Calu3 (cell line): ENCODE measurements at regions not wholly inside any gene's neighbourhood (a gene's known extent, or its start where the extent isn't known, plus 50 kb on each side); places are given as distances from the start of the nearest gene placed in this dataset.

Experiments used
- BruUV-seq: library from RNA; stranded (reverse); fragments of 400-500 nt; replicated peaks from 2 replicates; lab custom pipeline; 2021; lab: Mats Ljungman, UMichigan
- CTCF ChIA-PET: fragments of 300-600 bp; sonication (Branson Sonifier 250); formaldehyde crosslinking; loops from one replicate; lab custom pipeline; 2022; ENCODE audit warnings: antibody characterized with exemption; lab: Charles Lee
- DNase-seq: peaks from one replicate; pipeline ENCODE4 v3.0.0; 2022
- H3K27ac Mint-ChIP-seq: one replicate; pipeline ENCODE4 v1.8.0; 2022; ENCODE audit warnings: mixed read lengths; ENCODE audit not compliant: unreplicated experiment
- H3K27me3 Mint-ChIP-seq: one replicate; pipeline ENCODE4 v1.8.0; 2022; ENCODE audit warnings: mixed read lengths; ENCODE audit not compliant: unreplicated experiment
- H3K36me3 Mint-ChIP-seq: one replicate; pipeline ENCODE4 v1.8.0; 2022; ENCODE audit warnings: mild to moderate bottlenecking, moderate library complexity, mixed read lengths; ENCODE audit not compliant: insufficient read depth, unreplicated experiment
- H3K4me1 Mint-ChIP-seq: one replicate; pipeline ENCODE4 v1.8.0; 2022; ENCODE audit warnings: mild to moderate bottlenecking, low read depth, mixed read lengths; ENCODE audit not compliant: unreplicated experiment
- H3K4me3 Mint-ChIP-seq: one replicate; pipeline ENCODE4 v1.8.0; 2022; ENCODE audit warnings: mild to moderate bottlenecking, low read depth, moderate library complexity, mixed read lengths; ENCODE audit not compliant: unreplicated experiment
- H3K9me3 Mint-ChIP-seq: one replicate; pipeline ENCODE4 v1.8.0; 2022; ENCODE audit warnings: low read depth, mixed read lengths; ENCODE audit not compliant: unreplicated experiment
- CTCF ChIP-seq: fragments of 200-600 bp; IDR thresholded peaks from one replicate; pipeline ENCODE4 v1.8.0; 2022; ENCODE audit warnings: antibody characterized with exemption; ENCODE audit not compliant: unreplicated experiment
- intact Hi-C: fragments of 100-400 bp; cut with micrococcal nuclease; formaldehyde crosslinking; loops from one replicate; pipeline ENCODE4 v1.10.0; 2022; ENCODE audit not compliant: unreplicated experiment

- Mint-ChIP-seq H3K4me1 (no peaks in the 10 kb centered on the region), H3K36me3 (no peaks in the 10 kb centered on the region), H3K27me3 (no peaks in the 10 kb centered on the region), H3K4me3 (no peak overlapping the region), H3K27ac (no peak overlapping the region), H3K9me3 (peaks cover 3% of the 10 kb centered on the region)
- intact Hi-C loops, result no loop called here
- no TSS peak for BruUV-seq
- no peak for DNase-seq
- TF ChIP-seq CTCF, result no peak
- CTCF ChIA-PET, result no interaction called here
Measured at GRCh38 chr4:165634766-165635165, 238.3 kb upstream of the TLL1 start.

- Mint-ChIP-seq H3K4me1 (no peaks in the 10 kb centered on the region), H3K27me3 (no peaks in the 10 kb centered on the region), H3K27ac (no peak overlapping the region), H3K36me3 (no peaks in the 10 kb centered on the region), H3K9me3 (peaks cover 3% of the 10 kb centered on the region), H3K4me3 (no peak overlapping the region)
- TF ChIP-seq CTCF, result no peak
- CTCF ChIA-PET, result no interaction called here
- intact Hi-C loops, result no loop called here
- no peak for DNase-seq
- no TSS peak for BruUV-seq
Measured at GRCh38 chr4:165635381-165635780, 237.7 kb upstream of the TLL1 start.

- no peak overlapping the region for H3K4me3 Mint-ChIP-seq
- H3K4me1 Mint-ChIP-seq, result no peaks in the 10 kb centered on the region
- DNase-seq, result no peak
- no peak for TF ChIP-seq CTCF
- peaks cover 3% of the 10 kb centered on the region for H3K9me3 Mint-ChIP-seq
- intact Hi-C loops, result no loop called here
- no peak overlapping the region for H3K27ac Mint-ChIP-seq
- no peaks in the 10 kb centered on the region for H3K27me3 Mint-ChIP-seq
- CTCF ChIA-PET, result no interaction called here
- BruUV-seq, result no TSS peak
- no peaks in the 10 kb centered on the region for H3K36me3 Mint-ChIP-seq
Measured at GRCh38 chr4:165635951-165636350, 237.1 kb upstream of the TLL1 start.

DNA sequence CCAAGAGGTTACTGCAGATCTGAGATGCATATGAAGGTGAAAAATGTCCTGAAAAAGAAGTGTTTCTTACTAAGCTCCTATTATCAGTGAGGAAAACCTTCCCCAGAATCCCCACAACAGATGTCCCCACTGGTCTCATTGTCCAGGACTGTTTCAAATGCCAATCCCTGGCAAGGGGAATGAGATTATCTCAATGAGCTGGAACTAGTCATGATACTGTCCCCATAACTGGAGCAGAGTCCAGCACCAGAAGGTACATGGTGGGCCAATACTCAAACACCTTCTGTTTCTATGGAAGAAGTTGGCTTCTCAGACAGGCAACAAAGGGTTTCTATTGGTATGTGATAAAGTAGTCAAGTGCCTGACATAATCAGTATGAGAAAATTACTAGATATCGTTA lies 221.1 kb upstream of the TLL1 start:
- no peak for TF ChIP-seq CTCF
- BruUV-seq, result no TSS peak
- intact Hi-C loops, result no loop called here
- Mint-ChIP-seq H3K9me3 (peaks cover 5% of the 10 kb centered on the region), H3K4me3 (no peak overlapping the region), H3K27me3 (no peaks in the 10 kb centered on the region), H3K4me1 (no peaks in the 10 kb centered on the region), H3K36me3 (no peaks in the 10 kb centered on the region), H3K27ac (no peak overlapping the region)
- DNase-seq, result no peak
- CTCF ChIA-PET, result no interaction called here

DNA sequence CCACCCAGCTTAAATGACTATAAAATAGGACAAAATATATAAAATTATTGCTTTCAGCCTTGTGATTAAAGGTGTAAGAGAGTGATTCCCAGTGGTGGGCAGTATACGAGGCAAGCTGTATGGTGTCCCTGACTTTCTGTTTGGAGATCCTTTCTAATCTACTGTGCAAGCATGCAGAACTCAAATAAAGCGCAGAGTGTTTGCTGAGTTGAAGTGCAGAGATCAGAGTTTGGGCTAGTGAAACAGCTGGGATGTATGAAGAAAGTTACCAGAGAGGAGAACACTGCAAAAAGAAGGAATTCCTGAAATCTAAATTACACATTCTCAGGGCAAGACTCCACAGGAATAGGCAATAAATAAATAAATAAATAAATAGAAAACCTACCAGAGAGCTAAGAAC lies 218.5 kb upstream of the TLL1 start:
- Mint-ChIP-seq H3K9me3 (peaks cover 5% of the 10 kb centered on the region), H3K36me3 (no peaks in the 10 kb centered on the region), H3K4me3 (no peak overlapping the region), H3K27ac (no peak overlapping the region), H3K4me1 (no peaks in the 10 kb centered on the region), H3K27me3 (no peaks in the 10 kb centered on the region)
- intact Hi-C loops, result no loop called here
- TF ChIP-seq CTCF, result no peak
- no peak for DNase-seq
- no TSS peak for BruUV-seq
- CTCF ChIA-PET, result no interaction called here
